ENCODE measurements at regions not wholly inside any gene's neighbourhood (a gene's known extent, or its start where the extent isn't known, plus 50 kb on each side); places are given as distances from the start of the nearest gene placed in this dataset.

DNA sequence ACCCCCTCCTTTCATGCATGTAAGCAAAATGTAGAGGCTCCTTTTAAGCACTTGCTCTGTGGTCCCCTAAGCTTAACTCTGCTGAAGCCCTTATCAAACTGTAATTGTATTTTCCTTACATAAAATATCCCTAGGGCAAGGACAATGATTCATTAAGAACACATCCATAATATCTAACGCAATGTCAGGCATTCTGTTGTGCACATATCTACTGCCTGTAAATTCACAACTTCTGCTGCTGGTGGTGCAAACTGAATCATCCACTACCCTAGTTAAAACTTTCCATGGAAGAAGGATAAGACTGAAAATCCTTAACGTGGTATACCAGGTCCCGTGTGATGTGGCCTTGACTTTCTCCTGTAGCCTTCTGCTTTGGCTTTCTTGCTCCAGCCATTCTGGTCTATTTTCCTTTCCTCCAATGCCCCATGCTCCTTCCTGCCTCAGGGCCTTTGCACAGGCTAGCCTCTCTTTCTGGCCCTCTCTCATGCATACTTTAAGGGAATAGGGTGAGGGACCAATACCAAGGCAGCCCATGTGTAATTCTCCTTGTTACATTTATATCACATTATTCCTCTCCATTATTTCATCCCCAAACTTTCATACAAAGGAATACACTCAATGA lies 113.6 kb upstream of the ZFP64 start:
- TF ChIP-seq, protein P1, sequence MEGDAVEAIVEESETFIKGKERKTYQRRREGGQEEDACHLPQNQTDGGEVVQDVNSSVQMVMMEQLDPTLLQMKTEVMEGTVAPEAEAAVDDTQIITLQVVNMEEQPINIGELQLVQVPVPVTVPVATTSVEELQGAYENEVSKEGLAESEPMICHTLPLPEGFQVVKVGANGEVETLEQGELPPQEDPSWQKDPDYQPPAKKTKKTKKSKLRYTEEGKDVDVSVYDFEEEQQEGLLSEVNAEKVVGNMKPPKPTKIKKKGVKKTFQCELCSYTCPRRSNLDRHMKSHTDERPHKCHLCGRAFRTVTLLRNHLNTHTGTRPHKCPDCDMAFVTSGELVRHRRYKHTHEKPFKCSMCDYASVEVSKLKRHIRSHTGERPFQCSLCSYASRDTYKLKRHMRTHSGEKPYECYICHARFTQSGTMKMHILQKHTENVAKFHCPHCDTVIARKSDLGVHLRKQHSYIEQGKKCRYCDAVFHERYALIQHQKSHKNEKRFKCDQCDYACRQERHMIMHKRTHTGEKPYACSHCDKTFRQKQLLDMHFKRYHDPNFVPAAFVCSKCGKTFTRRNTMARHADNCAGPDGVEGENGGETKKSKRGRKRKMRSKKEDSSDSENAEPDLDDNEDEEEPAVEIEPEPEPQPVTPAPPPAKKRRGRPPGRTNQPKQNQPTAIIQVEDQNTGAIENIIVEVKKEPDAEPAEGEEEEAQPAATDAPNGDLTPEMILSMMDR (conservative IDR thresholded peaks at IDR 0.05 in 1 of 2, IDR thresholded peaks at IDR 0.05 in 1 of 2; ENCODE audit: low read depth in 1 of 2, low read length in 2 of 2): no peak
- TF ChIP-seq EZH2 (IDR thresholded peaks at IDR 0.05; ENCODE audit: low read length, missing control alignments): no peak
